ENCODE measurements at regions not wholly inside any gene's neighbourhood (a gene's known extent, or its start where the extent isn't known, plus 50 kb on each side); places are given as distances from the start of the nearest gene placed in this dataset.

- TF ChIP-seq CTCF (conservative IDR thresholded peaks at IDR 0.05; ENCODE audit: low read length): no peak
- TF ChIP-seq EZH2phosphoT487 (IDR thresholded peaks at IDR 0.05; ENCODE audit: borderline replicate concordance, low read depth, low read length): no peak
Observed at GRCh38 chr3:176097027-176097426, 1100.3 kb downstream of the TBL1XR1 start.
